H9 (cell line): ENCODE measurements at regions not wholly inside any gene's neighbourhood (a gene's known extent, or its start where the extent isn't known, plus 50 kb on each side); places are given as distances from the start of the nearest gene placed in this dataset.

Source experiments
- DNase-seq: peaks from one replicate; pipeline ENCODE4 v3.0.0-alpha.2; 2017
- H2AFZ ChIP-seq: one replicate; pipeline ENCODE4 v1.6.1; 2013; ENCODE audit warnings: mild to moderate bottlenecking, low read length, control low read depth, moderate library complexity
- H2AK5ac ChIP-seq: 2 replicates; pipeline ENCODE4 v1.6.1; 2013; ENCODE audit warnings: low read length, control low read depth, mixed read lengths; ENCODE audit not compliant: insufficient read length
- H2BK120ac ChIP-seq: one replicate; pipeline ENCODE4 v1.6.1; 2013; ENCODE audit warnings: low read depth, mild to moderate bottlenecking, low read length, control low read depth, inconsistent platforms; ENCODE audit not compliant: poor library complexity, severe bottlenecking
- H2BK12ac ChIP-seq: 2 replicates; pipeline ENCODE4 v1.6.1; 2013; ENCODE audit warnings: low read length, control low read depth, mixed read lengths, low read depth; ENCODE audit not compliant: insufficient read length
- H2BK15ac ChIP-seq: 2 replicates; pipeline ENCODE4 v1.6.1; 2013; ENCODE audit warnings: low read depth, low read length, control low read depth
- H2BK20ac ChIP-seq: one replicate; pipeline ENCODE4 v1.6.1; 2013; ENCODE audit warnings: low read depth, mild to moderate bottlenecking, low read length, control low read depth, inconsistent platforms; ENCODE audit not compliant: poor library complexity, severe bottlenecking
- H2BK5ac ChIP-seq: 2 replicates; pipeline ENCODE4 v1.6.1; 2013; ENCODE audit warnings: low read length, control low read depth, mixed read lengths; ENCODE audit not compliant: insufficient read length
- H3K14ac ChIP-seq: 2 replicates; pipeline ENCODE4 v1.6.1; 2013; ENCODE audit warnings: low read length, control low read depth; ENCODE audit not compliant: insufficient read depth
- H3K18ac ChIP-seq: 2 replicates; pipeline ENCODE4 v1.6.1; 2013; ENCODE audit warnings: low read depth, mild to moderate bottlenecking, mixed read lengths, low read length, control low read depth; ENCODE audit not compliant: insufficient read length
- H3K23ac ChIP-seq: 2 replicates; pipeline ENCODE4 v1.6.1; 2013; ENCODE audit warnings: low read length, control low read depth, mixed read lengths, low read depth; ENCODE audit not compliant: insufficient read length
- H3K23me2 ChIP-seq: 2 replicates; pipeline ENCODE4 v1.6.1; 2013; ENCODE audit warnings: low read depth, mild to moderate bottlenecking, mixed read lengths, low read length, control low read depth; ENCODE audit not compliant: insufficient read length, poor library complexity, severe bottlenecking
- H3K27ac ChIP-seq: 2 replicates; pipeline ENCODE4 v1.5.1; 2013; ENCODE audit warnings: low read length, control low read depth, mixed read lengths, low read depth; ENCODE audit not compliant: insufficient read length
- H3K27me3 ChIP-seq: 2 replicates; pipeline ENCODE4 v1.6.1; 2013; ENCODE audit warnings: low read length, control low read depth, inconsistent platforms; ENCODE audit not compliant: insufficient read depth
- H3K4ac ChIP-seq: 2 replicates; pipeline ENCODE4 v1.6.1; 2013; ENCODE audit warnings: low read depth, mild to moderate bottlenecking, control low read depth, inconsistent platforms, low read length, moderate library complexity
- H3K4me1 ChIP-seq: 2 replicates; pipeline ENCODE4 v1.6.1; 2013; ENCODE audit warnings: low read length, control low read depth, inconsistent platforms; ENCODE audit not compliant: insufficient read depth
- H3K4me2 ChIP-seq: 2 replicates; pipeline ENCODE4 v1.6.1; 2013; ENCODE audit warnings: low read length, control low read depth, mixed read lengths; ENCODE audit not compliant: insufficient read length, insufficient read depth
- H3K56ac ChIP-seq: 2 replicates; pipeline ENCODE4 v1.6.1; 2013; ENCODE audit warnings: low read depth, mild to moderate bottlenecking, mixed read lengths, low read length, control low read depth; ENCODE audit not compliant: insufficient read length
- H3K79me1 ChIP-seq: 2 replicates; pipeline ENCODE4 v1.6.1; 2013; ENCODE audit warnings: low read depth, mild to moderate bottlenecking, moderate library complexity, low read length, control low read depth, inconsistent platforms; ENCODE audit not compliant: insufficient read depth, poor library complexity, severe bottlenecking
- H3K79me2 ChIP-seq: 2 replicates; pipeline ENCODE4 v1.6.1; 2013; ENCODE audit warnings: low read length, control low read depth, inconsistent platforms; ENCODE audit not compliant: insufficient read depth
- H3K9ac ChIP-seq: 2 replicates; pipeline ENCODE4 v1.6.1; 2013; ENCODE audit warnings: low read length, control low read depth, mixed read lengths; ENCODE audit not compliant: insufficient read length; ENCODE audit errors: extremely low read depth
- H3K9me3 ChIP-seq: one replicate; pipeline ENCODE4 v1.6.1; 2013; ENCODE audit warnings: low read depth, low read length, inconsistent platforms; ENCODE audit not compliant: control insufficient read depth
- H3T11ph ChIP-seq: one replicate; pipeline ENCODE4 v1.6.1; 2013; ENCODE audit warnings: mild to moderate bottlenecking, low read length, control low read depth, inconsistent platforms
- H4K20me1 ChIP-seq: one replicate; pipeline ENCODE4 v1.6.1; 2013; ENCODE audit not compliant: control insufficient read depth, insufficient read length, insufficient read depth
- H4K5ac ChIP-seq: 2 replicates; pipeline ENCODE4 v1.6.1; 2013; ENCODE audit warnings: low read depth, mild to moderate bottlenecking, mixed read lengths, low read length, control low read depth; ENCODE audit not compliant: insufficient read length
- H4K8ac ChIP-seq: replicated peaks from 2 replicates; pipeline ENCODE4 v1.6.1; 2013; ENCODE audit warnings: low read length, control low read depth, mixed read lengths, low read depth; ENCODE audit not compliant: insufficient read length
- H4K91ac ChIP-seq: 2 replicates; pipeline ENCODE4 v1.6.1; 2013; ENCODE audit warnings: low read depth, mild to moderate bottlenecking, moderate library complexity, mixed read lengths, low read length, control low read depth; ENCODE audit not compliant: insufficient read length
- H3K27ac Mint-ChIP-seq, 3 experiments: 2 replicates in 2 of 3; 3 replicates in 1 of 3; pipeline ENCODE4 v1.8.0; 2020 to 2021; ENCODE audit warnings: mixed read lengths in 3 of 3, mild to moderate bottlenecking in 1 of 3, moderate library complexity in 1 of 3
- H3K27me3 Mint-ChIP-seq: 2 replicates; pipeline ENCODE4 v1.8.0; 2021; ENCODE audit warnings: low read depth, mild to moderate bottlenecking, moderate library complexity, mixed read lengths
- H3K36me3 Mint-ChIP-seq, 3 experiments: 2 replicates in 2 of 3; 3 replicates in 1 of 3; pipeline ENCODE4 v1.8.0; 2020 to 2021; ENCODE audit warnings: low read depth in 3 of 3, mixed read lengths in 3 of 3; ENCODE audit not compliant: insufficient read depth in 1 of 3
- H3K4me1 Mint-ChIP-seq, 2 experiments: 2 replicates each; pipeline ENCODE4 v1.8.0; 2020; ENCODE audit warnings: mixed read lengths in 2 of 2
- H3K4me3 Mint-ChIP-seq, 2 experiments: 2 replicates in 1 of 2; 3 replicates in 1 of 2; pipeline ENCODE4 v1.8.0; 2020 to 2021; ENCODE audit warnings: mild to moderate bottlenecking in 2 of 2, mixed read lengths in 2 of 2, moderate library complexity in 1 of 2
- H3K9me3 Mint-ChIP-seq, 2 experiments: 2 replicates in 1 of 2; 3 replicates in 1 of 2; pipeline ENCODE4 v1.8.0; 2020; ENCODE audit warnings: mild to moderate bottlenecking in 2 of 2, mixed read lengths in 2 of 2, moderate library complexity in 1 of 2
- WGBS: extraction: QIAGEN DNeasy Blood & Tissue Kit; methylation state at CpG from one replicate; pipeline ENCODE4 v1.1.7; 2013; ENCODE audit warnings: missing lambda C conversion rate, low lambda C conversion rate, mixed read lengths; ENCODE audit not compliant: insufficient read length; ENCODE audit errors: extremely low coverage; 5-methylcytosine and 5-hydroxymethylcytosine counted together
- TF ChIP-seq, protein P1 (sequence below): fragments of 200-600 bp; sonication (generic); conservative IDR thresholded peaks from 3 replicates; pipeline ENCODE4 v1.8.0; 2021; ENCODE audit warnings: antibody characterized with exemption, mild to moderate bottlenecking

DNA sequence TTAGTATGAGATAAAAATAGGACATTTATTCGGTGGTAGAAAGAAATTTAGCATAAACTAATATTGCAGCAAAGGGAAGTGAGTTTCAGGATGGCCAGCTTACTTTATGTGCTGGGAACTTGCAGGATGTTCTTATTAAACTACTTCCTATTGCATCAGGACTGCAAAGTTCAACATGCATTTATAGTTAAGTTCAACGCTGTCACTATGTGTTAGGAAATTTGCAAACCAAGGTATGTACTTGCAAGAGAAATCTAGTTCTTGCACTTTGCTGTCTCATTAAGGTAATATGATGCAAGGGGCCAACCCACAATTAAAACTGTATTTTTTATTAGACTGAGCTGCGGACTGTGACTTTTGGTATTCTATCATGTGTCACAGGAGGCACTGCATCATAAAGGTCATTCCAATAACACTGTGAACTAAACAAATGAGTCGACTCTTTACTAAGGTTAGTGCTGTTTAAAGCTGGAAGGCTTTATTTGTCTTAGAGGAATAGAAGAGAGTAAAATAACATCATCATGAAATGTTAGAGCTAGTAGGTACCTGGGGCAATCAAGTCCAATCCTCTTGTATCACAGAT is 1525.7 kb upstream of the TENM3 start:
- H3K23ac ChIP-seq: no peak overlapping the region
- Mint-ChIP-seq H3K27me3 (no peaks in the 10 kb centered on the region), H3K4me3 (no peak overlapping the region), H3K27ac (no peak overlapping the region), H3K4me1 (peaks cover 3 to 8% of the 10 kb centered on the region in 2 experiments; a peak in 3 of 4 replicates), H3K36me3 (peaks cover 0 to 5% (median 0%) of the 10 kb centered on the region in 3 experiments; a peak in 1 of 7 replicates), H3K9me3 (peaks cover 2 to 3% of the 10 kb centered on the region in 2 experiments; a peak in 3 of 5 replicates)
- H3K9ac ChIP-seq: no peak overlapping the region
- no peaks in the 10 kb centered on the region for H3K4me1 ChIP-seq
- H3K18ac ChIP-seq: no peak overlapping the region
- H4K5ac ChIP-seq: no peak overlapping the region
- H3K4me2 ChIP-seq: no peak overlapping the region
- no peak overlapping the region for H2AK5ac ChIP-seq
- no peaks in the 10 kb centered on the region for H4K20me1 ChIP-seq
- H3K79me1 ChIP-seq: no peaks in the 10 kb centered on the region
- no peak overlapping the region for H3K4ac ChIP-seq
- H2BK120ac ChIP-seq: no peak overlapping the region
- no peak overlapping the region for H3K27ac ChIP-seq
- no peaks in the 10 kb centered on the region for H3K79me2 ChIP-seq
- no peak overlapping the region for H4K91ac ChIP-seq
- H3K27me3 ChIP-seq: no peaks in the 10 kb centered on the region
- DNase-seq: no peak
- WGBS: 100% methylated on average over 1 of the region's 4 CpGs
- no peak overlapping the region for H2BK15ac ChIP-seq
- no peak overlapping the region for H3T11ph ChIP-seq
- H2BK5ac ChIP-seq: no peak overlapping the region
- H4K8ac ChIP-seq: no peak overlapping the region
- no peak overlapping the region for H2AFZ ChIP-seq
- no peaks in the 10 kb centered on the region for H3K9me3 ChIP-seq
- no peak overlapping the region for H2BK12ac ChIP-seq
- H2BK20ac ChIP-seq: no peak overlapping the region
- TF ChIP-seq, protein P1, sequence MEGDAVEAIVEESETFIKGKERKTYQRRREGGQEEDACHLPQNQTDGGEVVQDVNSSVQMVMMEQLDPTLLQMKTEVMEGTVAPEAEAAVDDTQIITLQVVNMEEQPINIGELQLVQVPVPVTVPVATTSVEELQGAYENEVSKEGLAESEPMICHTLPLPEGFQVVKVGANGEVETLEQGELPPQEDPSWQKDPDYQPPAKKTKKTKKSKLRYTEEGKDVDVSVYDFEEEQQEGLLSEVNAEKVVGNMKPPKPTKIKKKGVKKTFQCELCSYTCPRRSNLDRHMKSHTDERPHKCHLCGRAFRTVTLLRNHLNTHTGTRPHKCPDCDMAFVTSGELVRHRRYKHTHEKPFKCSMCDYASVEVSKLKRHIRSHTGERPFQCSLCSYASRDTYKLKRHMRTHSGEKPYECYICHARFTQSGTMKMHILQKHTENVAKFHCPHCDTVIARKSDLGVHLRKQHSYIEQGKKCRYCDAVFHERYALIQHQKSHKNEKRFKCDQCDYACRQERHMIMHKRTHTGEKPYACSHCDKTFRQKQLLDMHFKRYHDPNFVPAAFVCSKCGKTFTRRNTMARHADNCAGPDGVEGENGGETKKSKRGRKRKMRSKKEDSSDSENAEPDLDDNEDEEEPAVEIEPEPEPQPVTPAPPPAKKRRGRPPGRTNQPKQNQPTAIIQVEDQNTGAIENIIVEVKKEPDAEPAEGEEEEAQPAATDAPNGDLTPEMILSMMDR: no peak
- H3K56ac ChIP-seq: no peak overlapping the region
- H3K23me2 ChIP-seq: no peaks in the 10 kb centered on the region
- no peak overlapping the region for H3K14ac ChIP-seq
